ENCODE measurements at regions not wholly inside any gene's neighbourhood (a gene's known extent, or its start where the extent isn't known, plus 50 kb on each side); places are given as distances from the start of the nearest gene placed in this dataset.

DNA sequence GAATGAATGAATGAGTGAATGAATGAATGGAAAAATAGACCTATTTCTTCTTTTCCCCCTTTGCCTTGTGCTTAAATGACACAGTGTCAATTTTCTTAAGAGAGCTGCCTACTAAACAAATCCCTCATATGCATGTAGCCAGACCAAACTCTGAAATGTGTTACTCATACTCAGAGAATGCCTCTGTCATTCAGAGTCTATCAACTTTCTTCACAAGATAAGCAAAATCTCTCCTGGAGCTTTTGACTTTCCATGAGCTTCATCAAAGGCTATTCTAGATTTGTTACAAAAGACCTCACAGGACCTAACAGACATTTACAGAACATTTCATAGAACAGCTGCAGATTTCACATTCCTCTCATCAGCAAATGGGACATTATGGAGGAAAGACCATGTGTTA, 275.7 kb upstream of the MSX2 start:
- Histone ChIP-seq H3K4me3 (replicated peaks; ENCODE audit: insufficient read depth, low read length) (no peak overlapping the region), H3K27me3 (ENCODE audit: insufficient read depth, poor library complexity, severe bottlenecking) (peaks cover 3% of the 10 kb centered on the region), H3K27ac (replicated peaks) (no peak overlapping the region)
- TF ChIP-seq, protein P1, sequence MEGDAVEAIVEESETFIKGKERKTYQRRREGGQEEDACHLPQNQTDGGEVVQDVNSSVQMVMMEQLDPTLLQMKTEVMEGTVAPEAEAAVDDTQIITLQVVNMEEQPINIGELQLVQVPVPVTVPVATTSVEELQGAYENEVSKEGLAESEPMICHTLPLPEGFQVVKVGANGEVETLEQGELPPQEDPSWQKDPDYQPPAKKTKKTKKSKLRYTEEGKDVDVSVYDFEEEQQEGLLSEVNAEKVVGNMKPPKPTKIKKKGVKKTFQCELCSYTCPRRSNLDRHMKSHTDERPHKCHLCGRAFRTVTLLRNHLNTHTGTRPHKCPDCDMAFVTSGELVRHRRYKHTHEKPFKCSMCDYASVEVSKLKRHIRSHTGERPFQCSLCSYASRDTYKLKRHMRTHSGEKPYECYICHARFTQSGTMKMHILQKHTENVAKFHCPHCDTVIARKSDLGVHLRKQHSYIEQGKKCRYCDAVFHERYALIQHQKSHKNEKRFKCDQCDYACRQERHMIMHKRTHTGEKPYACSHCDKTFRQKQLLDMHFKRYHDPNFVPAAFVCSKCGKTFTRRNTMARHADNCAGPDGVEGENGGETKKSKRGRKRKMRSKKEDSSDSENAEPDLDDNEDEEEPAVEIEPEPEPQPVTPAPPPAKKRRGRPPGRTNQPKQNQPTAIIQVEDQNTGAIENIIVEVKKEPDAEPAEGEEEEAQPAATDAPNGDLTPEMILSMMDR (IDR thresholded peaks at IDR 0.05; ENCODE audit: insufficient read depth, low read length) = no peak
- no peak for TF ChIP-seq SPI1 (IDR thresholded peaks at IDR 0.05; ENCODE audit: borderline replicate concordance, low read depth)
- TF ChIP-seq GABPA (IDR thresholded peaks at IDR 0.05; ENCODE audit: low read depth) = no peak
- TF ChIP-seq, protein P2, sequence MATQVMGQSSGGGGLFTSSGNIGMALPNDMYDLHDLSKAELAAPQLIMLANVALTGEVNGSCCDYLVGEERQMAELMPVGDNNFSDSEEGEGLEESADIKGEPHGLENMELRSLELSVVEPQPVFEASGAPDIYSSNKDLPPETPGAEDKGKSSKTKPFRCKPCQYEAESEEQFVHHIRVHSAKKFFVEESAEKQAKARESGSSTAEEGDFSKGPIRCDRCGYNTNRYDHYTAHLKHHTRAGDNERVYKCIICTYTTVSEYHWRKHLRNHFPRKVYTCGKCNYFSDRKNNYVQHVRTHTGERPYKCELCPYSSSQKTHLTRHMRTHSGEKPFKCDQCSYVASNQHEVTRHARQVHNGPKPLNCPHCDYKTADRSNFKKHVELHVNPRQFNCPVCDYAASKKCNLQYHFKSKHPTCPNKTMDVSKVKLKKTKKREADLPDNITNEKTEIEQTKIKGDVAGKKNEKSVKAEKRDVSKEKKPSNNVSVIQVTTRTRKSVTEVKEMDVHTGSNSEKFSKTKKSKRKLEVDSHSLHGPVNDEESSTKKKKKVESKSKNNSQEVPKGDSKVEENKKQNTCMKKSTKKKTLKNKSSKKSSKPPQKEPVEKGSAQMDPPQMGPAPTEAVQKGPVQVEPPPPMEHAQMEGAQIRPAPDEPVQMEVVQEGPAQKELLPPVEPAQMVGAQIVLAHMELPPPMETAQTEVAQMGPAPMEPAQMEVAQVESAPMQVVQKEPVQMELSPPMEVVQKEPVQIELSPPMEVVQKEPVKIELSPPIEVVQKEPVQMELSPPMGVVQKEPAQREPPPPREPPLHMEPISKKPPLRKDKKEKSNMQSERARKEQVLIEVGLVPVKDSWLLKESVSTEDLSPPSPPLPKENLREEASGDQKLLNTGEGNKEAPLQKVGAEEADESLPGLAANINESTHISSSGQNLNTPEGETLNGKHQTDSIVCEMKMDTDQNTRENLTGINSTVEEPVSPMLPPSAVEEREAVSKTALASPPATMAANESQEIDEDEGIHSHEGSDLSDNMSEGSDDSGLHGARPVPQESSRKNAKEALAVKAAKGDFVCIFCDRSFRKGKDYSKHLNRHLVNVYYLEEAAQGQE (IDR thresholded peaks at IDR 0.05; ENCODE audit: insufficient replicate concordance, low read depth) = no peak
- no peak for TF ChIP-seq POLR2AphosphoS5 (IDR thresholded peaks at IDR 0.05; ENCODE audit: low read depth)
- DNase-seq (ENCODE audit: low read depth in 1 of 2, low spot score in 1 of 2) = no peak

DNA sequence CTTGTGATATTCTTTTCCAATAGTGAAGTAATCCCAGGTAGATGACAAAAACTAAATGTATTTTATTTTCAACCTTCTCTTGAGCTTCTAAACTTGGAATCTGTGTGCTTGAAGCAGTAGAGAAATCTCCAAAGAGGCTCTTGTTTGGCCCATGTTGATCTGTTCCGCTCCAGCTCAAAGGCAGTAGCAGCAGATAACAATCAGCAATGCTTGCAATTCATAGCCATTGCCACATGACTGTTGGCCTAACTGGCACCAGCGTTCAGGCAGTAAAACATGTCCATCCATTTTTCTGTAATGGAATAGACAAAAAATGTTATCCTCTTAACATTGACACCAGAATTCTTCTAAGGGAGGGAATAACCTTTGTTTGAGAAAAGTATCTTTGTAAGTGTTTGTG, 270.7 kb upstream of the MSX2 start:
- H3K4me3 ChIP-seq (replicated peaks; ENCODE audit: insufficient read depth, low read length) = no peak overlapping the region
- H3K27ac ChIP-seq (replicated peaks) = no peak overlapping the region
- TF ChIP-seq POLR2AphosphoS5 (IDR thresholded peaks at IDR 0.05; ENCODE audit: low read depth) (no peak), GABPA (IDR thresholded peaks at IDR 0.05; ENCODE audit: low read depth) (no peak), SPI1 (IDR thresholded peaks at IDR 0.05; ENCODE audit: borderline replicate concordance, low read depth) (no peak)
- TF ChIP-seq, protein P2 (IDR thresholded peaks at IDR 0.05; ENCODE audit: insufficient replicate concordance, low read depth) = no peak
- TF ChIP-seq, protein P1 (IDR thresholded peaks at IDR 0.05; ENCODE audit: insufficient read depth, low read length) = no peak
- no peak for DNase-seq (ENCODE audit: low read depth in 1 of 2, low spot score in 1 of 2)
- peaks cover 3% of the 10 kb centered on the region for H3K27me3 ChIP-seq (ENCODE audit: insufficient read depth, poor library complexity, severe bottlenecking)

DNA sequence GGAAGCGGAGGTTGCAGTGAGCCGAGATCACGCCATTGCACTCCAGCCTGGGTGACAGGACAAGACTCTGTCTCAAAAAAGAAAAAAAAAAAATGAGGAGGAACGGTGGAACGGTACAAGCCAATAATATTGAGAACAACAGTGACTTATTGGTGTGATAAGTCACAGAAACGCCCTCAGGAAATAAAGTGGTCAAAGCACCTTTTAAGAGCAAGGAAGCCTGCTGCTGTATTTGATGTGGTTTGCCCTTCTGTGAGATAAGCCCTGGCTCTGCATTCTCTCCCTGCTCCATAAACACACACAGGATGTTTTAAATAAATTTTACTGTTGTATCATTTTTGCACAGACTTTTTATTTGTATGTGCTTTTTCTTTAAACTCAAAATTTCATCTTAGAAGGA, 269.9 kb upstream of the MSX2 start:
- no peak for DNase-seq (ENCODE audit: low read depth in 1 of 2, low spot score in 1 of 2)
- peaks cover 3% of the 10 kb centered on the region for H3K27me3 ChIP-seq (ENCODE audit: insufficient read depth, poor library complexity, severe bottlenecking)
- H3K4me3 ChIP-seq (replicated peaks; ENCODE audit: insufficient read depth, low read length) = no peak overlapping the region
- no peak overlapping the region for H3K27ac ChIP-seq (replicated peaks)
- TF ChIP-seq, protein P1 (IDR thresholded peaks at IDR 0.05; ENCODE audit: insufficient read depth, low read length) = no peak
- TF ChIP-seq POLR2AphosphoS5 (IDR thresholded peaks at IDR 0.05; ENCODE audit: low read depth) = no peak
- TF ChIP-seq SPI1 (IDR thresholded peaks at IDR 0.05; ENCODE audit: borderline replicate concordance, low read depth) = no peak
- no peak for TF ChIP-seq GABPA (IDR thresholded peaks at IDR 0.05; ENCODE audit: low read depth)
- TF ChIP-seq, protein P2 (IDR thresholded peaks at IDR 0.05; ENCODE audit: insufficient replicate concordance, low read depth) = no peak
